GM23248 (cell line): ENCODE measurements at regions not wholly inside any gene's neighbourhood (a gene's known extent, or its start where the extent isn't known, plus 50 kb on each side); places are given as distances from the start of the nearest gene placed in this dataset.

Experiments
- EZH2 ChIP-seq: fragments of 200-600 bp; sonication (generic); IDR thresholded peaks from 2 replicates; pipeline ENCODE4 v1.6.1; 2018; ENCODE audit warnings: antibody characterized with exemption, mild to moderate bottlenecking; ENCODE audit not compliant: insufficient read depth, poor library complexity, severe bottlenecking
- EZH2phosphoT487 ChIP-seq: fragments of 200-600 bp; sonication (generic); IDR thresholded peaks from 2 replicates; pipeline ENCODE4 v1.6.1; 2018; ENCODE audit warnings: antibody characterized with exemption, moderate library complexity, mild to moderate bottlenecking, low read depth; ENCODE audit not compliant: insufficient read depth

- TF ChIP-seq EZH2 (no peak), EZH2phosphoT487 (no peak)
Measured at GRCh38 chrX:56089376-56089775, 142.8 kb upstream of the KLF8 start.
